OCI-LY1 (cell line): ENCODE measurements at regions not wholly inside any gene's neighbourhood (a gene's known extent, or its start where the extent isn't known, plus 50 kb on each side); places are given as distances from the start of the nearest gene placed in this dataset.

ENCODE experiments used
- H2AFZ ChIP-seq: fragments of 200-600 bp; sonication (generic), shearing (Covaris generic); 2 replicates; pipeline ENCODE4 v1.6.0; 2014; ENCODE audit warnings: antibody characterized with exemption, mild to moderate bottlenecking, low read length
- H3F3A ChIP-seq: fragments of 200-600 bp; sonication (generic), shearing (Covaris generic); 2 replicates; pipeline ENCODE4 v1.6.0; 2014; ENCODE audit warnings: mild to moderate bottlenecking, antibody characterized with exemption, low read length, moderate library complexity; ENCODE audit not compliant: insufficient read depth
- H3K27ac ChIP-seq: fragments of 200-600 bp; sonication (generic); 2 replicates; pipeline ENCODE4 v1.5.1; 2014; ENCODE audit warnings: low read length, mixed run types, mild to moderate bottlenecking, low read depth; ENCODE audit not compliant: poor library complexity, severe bottlenecking
- H3K27me3 ChIP-seq: fragments of 200-600 bp; sonication (generic); 2 replicates; pipeline ENCODE4 v1.6.0; 2014; ENCODE audit warnings: antibody characterized with exemption, mild to moderate bottlenecking, low read length, moderate library complexity; ENCODE audit not compliant: insufficient read depth
- H3K36me3 ChIP-seq: fragments of 200-600 bp; sonication (generic); 2 replicates; pipeline ENCODE4 v1.6.1; 2014; ENCODE audit warnings: mild to moderate bottlenecking, antibody characterized with exemption, low read length, moderate library complexity, mixed read lengths; ENCODE audit not compliant: insufficient read depth
- H3K4me1 ChIP-seq: fragments of 200-600 bp; sonication (generic); 2 replicates; pipeline ENCODE4 v1.5.1; 2014; ENCODE audit warnings: mild to moderate bottlenecking, low read length, moderate library complexity; ENCODE audit not compliant: insufficient read depth, severe bottlenecking
- H3K4me2 ChIP-seq: fragments of 200-600 bp; sonication (generic), shearing (Covaris generic); 2 replicates; pipeline ENCODE4 v1.6.1; 2014; ENCODE audit warnings: low read length
- H3K4me3 ChIP-seq: fragments of 200-600 bp; sonication (generic); 2 replicates; pipeline ENCODE4 v1.5.1; 2014; ENCODE audit warnings: low read length, low read depth, mild to moderate bottlenecking, mixed read lengths; ENCODE audit not compliant: poor library complexity, severe bottlenecking
- H3K79me2 ChIP-seq: fragments of 200-600 bp; shearing (Covaris generic); 2 replicates; pipeline ENCODE4 v1.6.1; 2016; ENCODE audit warnings: mixed run types, low read length, mixed read lengths; ENCODE audit not compliant: insufficient read depth
- H3K9ac ChIP-seq: fragments of 200-600 bp; sonication (generic), shearing (Covaris generic); 2 replicates; pipeline ENCODE4 v1.6.1; 2014; ENCODE audit warnings: mild to moderate bottlenecking, low read length, mixed read lengths
- H3K9me2 ChIP-seq: fragments of 200-600 bp; sonication (generic), shearing (Covaris generic); 2 replicates; pipeline ENCODE4 v1.6.1; 2014; ENCODE audit warnings: low read depth, mild to moderate bottlenecking, low read length, mixed read lengths
- H3K9me3 ChIP-seq: fragments of 200-600 bp; shearing (Covaris generic); 2 replicates; pipeline ENCODE4 v1.6.1; 2014; ENCODE audit warnings: low read length, mixed read lengths
- H4K20me1 ChIP-seq: fragments of 200-600 bp; sonication (generic), shearing (Covaris generic); 2 replicates; pipeline ENCODE4 v1.6.0; 2016; ENCODE audit warnings: mild to moderate bottlenecking, low read length; ENCODE audit not compliant: insufficient read depth
- EZH2 ChIP-seq: fragments of 200-600 bp; sonication (generic), shearing (Covaris generic); IDR thresholded peaks from 2 replicates; pipeline ENCODE4 v1.8.0; 2017; ENCODE audit warnings: borderline replicate concordance, mixed run types, mild to moderate bottlenecking, antibody characterized with exemption, low read length, moderate library complexity, mixed read lengths
- TF ChIP-seq, protein P1 (sequence below): fragments of 200-600 bp; sonication (generic), shearing (Covaris generic); IDR thresholded peaks from 2 replicates; pipeline ENCODE4 v1.5.1; 2017; ENCODE audit warnings: mild to moderate bottlenecking, antibody characterized with exemption, low read length, moderate library complexity, mixed read lengths

- Histone ChIP-seq H3K4me3 (no peak overlapping the region), H3K27me3 (no peaks in the 10 kb centered on the region), H3K9me2 (no peaks in the 10 kb centered on the region), H3K9ac (no peak overlapping the region), H3K9me3 (no peaks in the 10 kb centered on the region), H3F3A (no peaks in the 10 kb centered on the region), H4K20me1 (no peaks in the 10 kb centered on the region), H3K36me3 (no peaks in the 10 kb centered on the region), H3K79me2 (no peaks in the 10 kb centered on the region), H3K4me1 (no peaks in the 10 kb centered on the region), H3K27ac (no peak overlapping the region), H2AFZ (no peak overlapping the region), H3K4me2 (no peak overlapping the region)
- TF ChIP-seq, protein P1, sequence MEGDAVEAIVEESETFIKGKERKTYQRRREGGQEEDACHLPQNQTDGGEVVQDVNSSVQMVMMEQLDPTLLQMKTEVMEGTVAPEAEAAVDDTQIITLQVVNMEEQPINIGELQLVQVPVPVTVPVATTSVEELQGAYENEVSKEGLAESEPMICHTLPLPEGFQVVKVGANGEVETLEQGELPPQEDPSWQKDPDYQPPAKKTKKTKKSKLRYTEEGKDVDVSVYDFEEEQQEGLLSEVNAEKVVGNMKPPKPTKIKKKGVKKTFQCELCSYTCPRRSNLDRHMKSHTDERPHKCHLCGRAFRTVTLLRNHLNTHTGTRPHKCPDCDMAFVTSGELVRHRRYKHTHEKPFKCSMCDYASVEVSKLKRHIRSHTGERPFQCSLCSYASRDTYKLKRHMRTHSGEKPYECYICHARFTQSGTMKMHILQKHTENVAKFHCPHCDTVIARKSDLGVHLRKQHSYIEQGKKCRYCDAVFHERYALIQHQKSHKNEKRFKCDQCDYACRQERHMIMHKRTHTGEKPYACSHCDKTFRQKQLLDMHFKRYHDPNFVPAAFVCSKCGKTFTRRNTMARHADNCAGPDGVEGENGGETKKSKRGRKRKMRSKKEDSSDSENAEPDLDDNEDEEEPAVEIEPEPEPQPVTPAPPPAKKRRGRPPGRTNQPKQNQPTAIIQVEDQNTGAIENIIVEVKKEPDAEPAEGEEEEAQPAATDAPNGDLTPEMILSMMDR: no peak
- TF ChIP-seq EZH2: no peak
Measured at GRCh38 chr15:60244813-60245212, 153.0 kb downstream of the ANXA2 start.

DNA sequence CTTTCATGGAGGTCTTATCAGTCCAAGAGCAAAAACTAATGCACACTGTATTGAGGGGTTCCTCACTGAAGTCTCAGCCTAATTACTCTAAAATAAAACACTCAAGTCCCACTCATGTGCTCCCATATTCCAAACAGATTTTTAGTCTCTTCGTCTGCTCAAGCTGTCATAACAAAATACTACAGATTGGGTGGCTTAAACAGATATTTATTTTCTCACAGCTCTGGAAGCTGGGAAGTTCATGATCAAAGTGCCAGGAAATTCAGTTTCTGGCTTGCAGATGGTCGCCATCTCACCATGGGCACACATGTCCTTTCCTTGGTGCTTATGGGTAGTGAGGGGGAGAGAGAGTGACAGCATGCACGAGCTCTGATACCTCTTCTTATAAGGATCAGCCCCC, 147.5 kb downstream of the ANXA2 start:
- H3F3A ChIP-seq: no peaks in the 10 kb centered on the region
- no peak overlapping the region for H3K27ac ChIP-seq
- no peak overlapping the region for H3K9ac ChIP-seq
- no peak overlapping the region for H3K4me2 ChIP-seq
- no peak overlapping the region for H3K4me3 ChIP-seq
- no peaks in the 10 kb centered on the region for H3K36me3 ChIP-seq
- no peaks in the 10 kb centered on the region for H3K4me1 ChIP-seq
- no peaks in the 10 kb centered on the region for H3K9me2 ChIP-seq
- no peak for TF ChIP-seq EZH2
- TF ChIP-seq, protein P1: no peak
- no peaks in the 10 kb centered on the region for H3K27me3 ChIP-seq
- H3K79me2 ChIP-seq: no peaks in the 10 kb centered on the region
- H4K20me1 ChIP-seq: no peaks in the 10 kb centered on the region
- H3K9me3 ChIP-seq: no peaks in the 10 kb centered on the region
- no peak overlapping the region for H2AFZ ChIP-seq

DNA sequence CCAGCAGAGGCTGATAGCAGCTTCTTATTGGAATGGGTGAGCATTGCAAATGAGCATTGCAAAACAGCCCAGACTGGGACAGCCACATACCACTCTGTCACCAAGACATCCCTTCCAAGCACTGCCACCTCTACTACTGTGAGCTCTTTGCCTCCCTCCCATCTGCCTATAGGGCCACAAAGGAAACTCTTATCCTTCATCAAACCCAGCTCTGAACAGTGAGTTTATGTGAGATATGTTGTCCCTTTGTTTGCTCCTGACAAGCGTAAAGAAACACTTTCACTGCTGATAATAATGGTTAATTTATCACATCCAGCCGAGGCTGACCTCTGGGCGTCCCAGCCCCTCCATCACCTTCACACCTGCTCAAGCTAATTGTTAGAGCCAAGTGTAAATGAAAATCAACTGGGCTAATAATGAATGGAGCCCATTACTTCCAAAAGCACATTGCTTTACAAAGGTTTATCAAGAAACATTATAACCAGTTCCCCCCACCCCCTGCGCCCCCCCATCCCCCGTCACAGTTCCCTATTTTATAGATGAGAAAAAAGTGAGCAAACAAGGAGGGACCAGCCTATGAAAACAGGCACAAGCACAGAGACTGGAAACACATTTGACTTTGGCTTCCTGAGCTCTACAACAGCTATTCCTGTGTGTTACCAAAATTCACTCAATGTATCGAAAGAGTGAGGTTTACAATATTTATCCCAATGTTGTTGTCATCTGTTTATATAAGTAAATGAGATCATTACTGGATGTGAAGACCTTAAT, 146.3 kb downstream of the ANXA2 start:
- no peak overlapping the region for H3K9ac ChIP-seq
- H3K9me2 ChIP-seq: no peaks in the 10 kb centered on the region
- H3K79me2 ChIP-seq: no peaks in the 10 kb centered on the region
- H3K4me2 ChIP-seq: no peak overlapping the region
- no peaks in the 10 kb centered on the region for H3K36me3 ChIP-seq
- no peak overlapping the region for H2AFZ ChIP-seq
- no peaks in the 10 kb centered on the region for H3K9me3 ChIP-seq
- H3K4me3 ChIP-seq: no peak overlapping the region
- no peaks in the 10 kb centered on the region for H3F3A ChIP-seq
- H3K4me1 ChIP-seq: no peaks in the 10 kb centered on the region
- H3K27ac ChIP-seq: no peak overlapping the region
- H3K27me3 ChIP-seq: no peaks in the 10 kb centered on the region
- no peaks in the 10 kb centered on the region for H4K20me1 ChIP-seq
- no peak for TF ChIP-seq EZH2
- TF ChIP-seq, protein P1: no peak
